Esophagus muscularis mucosa (tissue), 4 donors: ENCODE measurements at regions not wholly inside any gene's neighbourhood (a gene's known extent, or its start where the extent isn't known, plus 50 kb on each side); places are given as distances from the start of the nearest gene placed in this dataset.

Experiments used
- DNase-seq: peaks from one replicate; pipeline ENCODE4 v3.0.0-alpha.2; 2017; ENCODE audit errors: extremely low spot score
- H3K27ac ChIP-seq, 4 donors: fragments of 200-600 bp; sonication (generic); replicated peaks in 1 of 4; 1 replicate in 3 of 4; 2 replicates in 1 of 4; pipeline ENCODE4 v1.5.1; 2016 to 2019; ENCODE audit warnings: mild to moderate bottlenecking in 1 of 4
- H3K27me3 ChIP-seq, 4 donors: fragments of 200-600 bp; sonication (generic); one replicate each; pipeline versions ENCODE4 v1.5.1 to v1.6.0; 2016 to 2019
- H3K36me3 ChIP-seq, 4 donors: fragments of 200-600 bp; sonication (generic); one replicate each; pipeline ENCODE4 v1.5.1; 2016 to 2019
- H3K4me1 ChIP-seq, 4 donors: fragments of 200-600 bp; sonication (generic); one replicate each; pipeline ENCODE4 v1.5.1; 2016 to 2019
- H3K4me3 ChIP-seq, 4 donors: fragments of 200-600 bp; sonication (generic); 1 replicate in 2 of 4; 2 replicates in 2 of 4; pipeline ENCODE4 v1.5.1; 2016 to 2019; ENCODE audit warnings: mild to moderate bottlenecking in 4 of 4, moderate library complexity in 1 of 4
- H3K9me3 ChIP-seq, 4 donors: fragments of 200-600 bp; sonication (generic); 1 replicate in 3 of 4; 2 replicates in 1 of 4; pipeline ENCODE4 v1.5.1; 2016 to 2019
- EP300 ChIP-seq: sonication (generic); formaldehyde crosslinking; IDR thresholded peaks from one replicate; pipeline ENCODE4 v1.6.1; 2017; ENCODE audit warnings: antibody characterized with exemption
- POLR2A ChIP-seq: fragments of 450-650 bp; IDR thresholded peaks from one replicate; pipeline ENCODE4 v1.6.1; 2017; ENCODE audit warnings: antibody characterized with exemption, moderate library complexity, mild to moderate bottlenecking, low read depth
- POLR2AphosphoS5 ChIP-seq, 2 donors: sonication (generic); formaldehyde crosslinking; IDR thresholded peaks; one replicate each; pipeline ENCODE4 v1.6.1; 2017; ENCODE audit warnings: antibody characterized with exemption in 2 of 2
- WGBS: methylation state at CpG from one replicate; pipeline ENCODE4 v1.1.5; 2018; 5-methylcytosine and 5-hydroxymethylcytosine counted together
- intact Hi-C: fragments of 100-400 bp; cut with DNase I; formaldehyde crosslinking; loops from one replicate; pipeline ENCODE4 v1.15.1; 2023
- TF ChIP-seq, protein P1 (sequence below), 3 experiments: fragments of 200-600 bp in 2 of 3; fragments of 450-650 bp in 1 of 3; sonication (generic) in 2 of 3; IDR thresholded peaks; one replicate each; pipeline ENCODE4 v1.5.1; 2017 to 2019; ENCODE audit warnings: antibody characterized with exemption in 3 of 3, mild to moderate bottlenecking in 2 of 3, moderate library complexity in 1 of 3

DNA sequence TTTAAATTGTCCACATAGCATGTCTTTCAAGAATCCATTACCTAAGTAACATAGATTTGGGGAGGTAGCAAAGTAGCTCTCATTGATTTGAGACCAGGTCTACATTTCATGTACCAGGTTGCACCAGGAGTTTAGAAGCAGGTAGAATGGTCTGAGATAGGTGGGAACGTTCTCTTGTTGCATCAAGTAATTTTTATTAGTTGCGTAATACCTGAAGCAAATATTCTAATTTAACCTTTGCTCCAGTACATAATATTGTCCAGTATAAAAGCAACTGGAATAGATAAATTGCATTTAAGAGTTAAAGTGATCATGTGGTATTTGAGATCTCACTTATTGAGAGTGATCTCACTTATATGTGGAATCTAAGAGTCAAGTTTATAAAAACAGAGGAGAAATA is 597.1 kb upstream of the PRMT6 start:
- H3K27ac ChIP-seq, result no peak overlapping the region

DNA sequence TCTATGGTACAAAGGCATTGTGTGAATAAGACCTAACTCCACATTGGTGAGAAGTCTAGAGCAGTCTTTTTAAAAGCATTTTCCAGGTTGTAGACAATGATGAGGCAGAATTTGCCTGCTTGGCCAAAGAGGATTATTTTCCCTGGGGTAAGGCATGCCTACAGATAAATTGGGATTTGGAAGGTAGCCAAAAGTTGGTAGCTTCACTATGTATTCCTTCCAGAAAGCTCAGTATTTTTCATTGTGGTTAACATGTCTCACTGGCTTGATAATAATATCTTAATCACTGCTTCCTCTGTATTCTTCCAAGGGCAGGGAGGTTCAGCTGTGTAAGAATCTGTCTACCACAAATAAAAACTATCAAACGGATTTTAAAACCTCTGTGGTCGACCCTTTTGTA is 590.8 kb upstream of the PRMT6 start:
- Histone ChIP-seq H3K4me3 (no peak overlapping the region), H3K4me1 (no peaks in the 10 kb centered on the region), H3K27me3 (no peaks in the 10 kb centered on the region), H3K36me3 (no peaks in the 10 kb centered on the region), H3K27ac (no peak overlapping the region), H3K9me3 (peaks cover 0 to 3% (median 0%) of the 10 kb centered on the region in 4 donors)
- TF ChIP-seq EP300, result no peak
- no peak for TF ChIP-seq POLR2A
- TF ChIP-seq, protein P1, sequence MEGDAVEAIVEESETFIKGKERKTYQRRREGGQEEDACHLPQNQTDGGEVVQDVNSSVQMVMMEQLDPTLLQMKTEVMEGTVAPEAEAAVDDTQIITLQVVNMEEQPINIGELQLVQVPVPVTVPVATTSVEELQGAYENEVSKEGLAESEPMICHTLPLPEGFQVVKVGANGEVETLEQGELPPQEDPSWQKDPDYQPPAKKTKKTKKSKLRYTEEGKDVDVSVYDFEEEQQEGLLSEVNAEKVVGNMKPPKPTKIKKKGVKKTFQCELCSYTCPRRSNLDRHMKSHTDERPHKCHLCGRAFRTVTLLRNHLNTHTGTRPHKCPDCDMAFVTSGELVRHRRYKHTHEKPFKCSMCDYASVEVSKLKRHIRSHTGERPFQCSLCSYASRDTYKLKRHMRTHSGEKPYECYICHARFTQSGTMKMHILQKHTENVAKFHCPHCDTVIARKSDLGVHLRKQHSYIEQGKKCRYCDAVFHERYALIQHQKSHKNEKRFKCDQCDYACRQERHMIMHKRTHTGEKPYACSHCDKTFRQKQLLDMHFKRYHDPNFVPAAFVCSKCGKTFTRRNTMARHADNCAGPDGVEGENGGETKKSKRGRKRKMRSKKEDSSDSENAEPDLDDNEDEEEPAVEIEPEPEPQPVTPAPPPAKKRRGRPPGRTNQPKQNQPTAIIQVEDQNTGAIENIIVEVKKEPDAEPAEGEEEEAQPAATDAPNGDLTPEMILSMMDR (IDR thresholded peaks at IDR 0.05), result no peak
- TF ChIP-seq POLR2AphosphoS5 (IDR thresholded peaks at IDR 0.05), result no peak
- no peak for DNase-seq
- WGBS, result 89% methylated on average over 2 of the region's 2 CpGs
- intact Hi-C loops, result no loop called here

More for the DNA sequence above, 597.1 kb upstream of the PRMT6 start:
- no peak overlapping the region for H3K4me3 ChIP-seq
- H3K9me3 ChIP-seq, result no peaks in the 10 kb centered on the region
- no peaks in the 10 kb centered on the region for H3K27me3 ChIP-seq
- no peak for DNase-seq
- no peaks in the 10 kb centered on the region for H3K4me1 ChIP-seq
- H3K36me3 ChIP-seq, result no peaks in the 10 kb centered on the region
- 90% methylated on average over 2 of the region's 2 CpGs for WGBS
- no peak for TF ChIP-seq POLR2AphosphoS5 (IDR thresholded peaks at IDR 0.05)
- TF ChIP-seq, protein P1 (IDR thresholded peaks at IDR 0.05), result no peak
- no peak for TF ChIP-seq EP300
- no peak for TF ChIP-seq POLR2A
- intact Hi-C loops, result no loop called here

DNA sequence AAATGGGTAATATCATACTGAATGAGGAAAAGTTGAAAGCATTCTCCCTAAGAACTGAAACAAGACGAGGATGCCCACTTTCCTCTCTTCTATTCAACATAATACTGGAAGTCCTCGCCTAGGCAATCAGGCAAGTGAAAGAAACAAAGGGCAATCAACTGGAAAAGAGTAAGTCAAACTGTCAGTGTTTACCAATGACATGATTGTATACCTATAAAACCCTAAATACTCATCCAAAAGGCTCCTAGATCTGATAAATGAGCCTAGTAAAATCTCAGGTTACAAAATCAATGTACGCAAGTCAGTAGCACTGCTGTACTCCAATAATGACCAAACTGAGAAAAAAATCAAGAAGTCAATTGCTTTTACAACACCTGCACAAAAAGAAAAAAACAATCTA is 575.8 kb upstream of the PRMT6 start:
- no peaks in the 10 kb centered on the region for H3K36me3 ChIP-seq
- no peak for DNase-seq
- intact Hi-C loops, result no loop called here

DNA sequence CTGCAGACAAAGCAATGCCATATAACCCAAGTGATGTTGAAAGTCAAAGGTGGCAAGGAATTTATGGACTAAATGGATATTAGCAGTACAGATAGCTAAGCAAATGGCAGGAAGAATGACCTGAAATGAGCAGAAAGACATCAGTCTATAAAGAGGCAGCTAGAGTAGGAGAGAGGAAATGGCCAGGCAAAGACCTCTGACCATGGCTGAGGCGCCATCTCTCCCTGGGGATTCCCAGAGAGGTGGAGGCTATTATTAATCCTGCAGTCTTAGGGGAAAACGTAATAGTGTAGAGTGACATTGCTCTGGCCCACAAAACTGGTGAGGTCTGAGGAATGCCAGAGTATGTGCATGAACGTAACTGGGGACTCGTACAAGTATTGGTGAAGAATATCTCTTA is 563.6 kb upstream of the PRMT6 start:
- Histone ChIP-seq H3K27me3 (no peaks in the 10 kb centered on the region), H3K4me1 (no peaks in the 10 kb centered on the region), H3K27ac (no peak overlapping the region), H3K9me3 (no peaks in the 10 kb centered on the region), H3K4me3 (no peak overlapping the region), H3K36me3 (no peaks in the 10 kb centered on the region)
- 80% methylated on average over 4 of the region's 4 CpGs for WGBS
- TF ChIP-seq EP300 (no peak), POLR2AphosphoS5 (IDR thresholded peaks at IDR 0.05) (no peak), POLR2A (no peak)
- TF ChIP-seq, protein P1 (IDR thresholded peaks at IDR 0.05), result no peak
- intact Hi-C loops, result no loop called here
- DNase-seq, result no peak

More for the DNA sequence above, 575.8 kb upstream of the PRMT6 start:
- TF ChIP-seq, protein P1 (IDR thresholded peaks at IDR 0.05), result no peak
- TF ChIP-seq EP300, result no peak
- TF ChIP-seq POLR2AphosphoS5 (IDR thresholded peaks at IDR 0.05), result no peak
- TF ChIP-seq POLR2A, result no peak
- Histone ChIP-seq H3K9me3 (peaks cover 0 to 17% (median 2%) of the 10 kb centered on the region in 4 donors), H3K27ac (no peak overlapping the region), H3K27me3 (no peaks in the 10 kb centered on the region), H3K4me1 (no peaks in the 10 kb centered on the region), H3K4me3 (no peak overlapping the region)
- WGBS, result 89% methylated on average over 3 of the region's 3 CpGs

DNA sequence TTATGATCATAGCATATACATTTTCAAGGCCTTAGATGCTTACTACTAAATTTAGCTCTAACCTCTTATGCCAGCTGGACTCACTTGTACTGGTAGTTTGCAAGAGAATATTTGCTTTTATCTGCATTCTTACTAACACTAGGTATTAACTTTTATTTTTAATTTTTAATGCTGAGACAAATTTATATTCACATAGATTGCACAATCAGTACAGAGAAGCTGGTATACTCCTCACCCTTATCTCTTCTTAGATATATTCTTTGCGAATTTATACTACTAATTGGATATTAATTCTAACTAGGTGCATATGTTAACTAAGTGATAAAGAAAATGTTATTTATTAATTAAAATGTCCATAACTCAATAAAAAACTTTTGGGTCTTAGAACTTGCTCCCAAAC is 561.8 kb upstream of the PRMT6 start:
- H3K36me3 ChIP-seq, result no peaks in the 10 kb centered on the region
- 96% methylated on average over 1 of the region's 1 CpG for WGBS
- TF ChIP-seq EP300, result no peak
- no peak for TF ChIP-seq POLR2A
- TF ChIP-seq, protein P1 (IDR thresholded peaks at IDR 0.05), result no peak
- no peak for TF ChIP-seq POLR2AphosphoS5 (IDR thresholded peaks at IDR 0.05)
- H3K27ac ChIP-seq, result no peak overlapping the region
- no peak overlapping the region for H3K4me3 ChIP-seq
- H3K9me3 ChIP-seq, result no peaks in the 10 kb centered on the region
- H3K4me1 ChIP-seq, result no peaks in the 10 kb centered on the region
- no peaks in the 10 kb centered on the region for H3K27me3 ChIP-seq
- no peak for DNase-seq
- intact Hi-C loops, result no loop called here
